Left ventricle myocardium superior (tissue), 1 donor: ENCODE measurements at regions not wholly inside any gene's neighbourhood (a gene's known extent, or its start where the extent isn't known, plus 50 kb on each side); places are given as distances from the start of the nearest gene placed in this dataset.

Experiments used
- ATAC-seq: fragments of 200-7000 bp; cut with Tn5 transposase; one replicate; pipeline ENCODE4 v1.9.1; 2020; ENCODE audit warnings: mild to moderate bottlenecking, moderate library complexity
- DNase-seq: peaks from one replicate; pipeline ENCODE4 v3.0.0-alpha.2; 2020
- intact Hi-C: fragments of 100-400 bp; cut with micrococcal nuclease; formaldehyde crosslinking; loops from one replicate; pipeline ENCODE4 v1.11.0; 2022
- donor health status: DM: no; HTN: yes; CAD: no; lungs with severe emphysema.

DNA sequence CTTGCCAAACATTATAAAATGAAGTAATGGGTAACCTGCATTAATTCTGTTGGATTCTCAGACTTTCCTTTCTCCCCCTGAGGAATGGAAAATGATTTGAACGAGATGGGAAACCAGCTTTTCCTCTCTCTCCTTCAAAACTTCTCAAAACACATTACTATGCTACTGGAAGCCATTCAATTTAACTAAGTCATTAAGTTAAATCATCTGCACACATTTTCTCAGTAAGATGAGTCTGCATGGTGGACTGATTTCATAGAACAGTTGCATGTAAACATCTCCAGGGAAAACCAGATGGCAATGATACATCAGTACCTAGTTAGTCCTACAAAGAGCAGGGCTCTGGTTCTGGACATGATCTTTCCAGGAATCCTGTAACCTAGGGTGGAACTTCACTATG lies 59.9 kb downstream of the BMP4 start:
- peak; percentile 11 for ATAC-seq
- DNase-seq = no peak

DNA sequence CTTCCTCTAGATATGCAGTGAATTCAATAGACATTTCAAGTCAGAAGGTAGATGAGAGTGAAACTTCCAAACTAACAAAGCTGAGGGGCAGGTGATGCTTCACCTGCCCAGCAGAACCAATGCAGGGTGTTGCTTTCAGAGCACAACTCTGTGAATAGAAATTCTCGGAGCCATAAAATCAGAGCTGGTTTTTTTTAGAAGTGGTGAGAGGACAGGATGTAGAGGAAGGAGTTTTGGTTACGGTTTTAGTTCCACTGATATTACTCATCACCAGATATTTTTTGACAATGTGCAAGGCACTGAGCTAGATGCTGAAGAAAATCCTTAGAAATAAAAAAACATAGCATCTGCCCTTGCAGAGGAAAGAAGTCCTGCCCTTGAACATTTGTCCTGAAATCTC lies 62.2 kb downstream of the BMP4 start:
- DNase-seq (no peak), ATAC-seq (no peak)
- intact Hi-C loops = no loop called here

More for the DNA sequence above, 59.9 kb downstream of the BMP4 start:
- intact Hi-C loops = no loop called here

DNA sequence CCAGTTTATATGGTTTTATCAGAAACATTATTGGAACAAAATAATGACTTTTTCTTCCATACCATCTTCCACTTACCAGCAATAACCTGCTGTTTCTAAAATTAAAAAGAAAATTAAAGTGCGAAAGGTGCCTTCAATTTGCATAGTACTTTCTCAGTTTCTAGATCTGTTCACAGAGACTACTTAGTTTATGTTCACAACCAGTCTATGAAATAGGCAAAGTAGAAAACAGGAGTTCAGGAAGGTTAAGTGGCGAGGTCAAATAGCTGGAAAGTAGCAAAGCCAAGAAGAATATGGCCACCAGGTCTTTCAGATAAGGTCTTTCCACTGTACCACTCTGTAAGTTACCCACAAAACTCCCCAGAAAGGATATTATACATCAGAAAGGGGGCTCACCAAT lies 63.3 kb downstream of the BMP4 start:
- intact Hi-C loops = no loop called here

DNA sequence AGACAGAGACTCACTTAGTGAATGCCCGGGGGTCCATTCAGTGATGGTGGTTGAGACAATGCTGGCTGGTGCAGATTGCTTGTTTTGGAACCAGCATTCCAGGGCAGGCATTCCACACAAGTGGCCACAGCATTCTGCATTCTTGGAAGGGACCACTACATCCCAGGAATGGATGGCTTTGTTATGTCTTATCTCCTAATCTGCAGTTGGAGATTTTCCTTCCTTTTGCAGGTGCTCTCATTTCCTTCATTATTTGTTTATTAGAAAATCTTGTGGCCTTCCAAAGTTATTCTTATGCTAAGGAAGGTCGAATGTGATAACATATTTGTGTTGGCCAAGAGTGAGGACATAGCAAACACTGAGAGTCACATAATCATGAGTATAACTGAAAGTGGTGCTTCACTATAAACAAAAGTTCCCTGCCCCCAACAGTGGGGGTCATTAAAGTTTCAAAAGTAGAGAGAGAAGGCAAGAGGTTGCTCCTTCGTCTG lies 66.0 kb downstream of the BMP4 start:
- DNase-seq (no peak), ATAC-seq (peak; percentile 72)
- intact Hi-C loops = no loop called here

More for the DNA sequence above, 63.3 kb downstream of the BMP4 start:
- no peak for DNase-seq
- ATAC-seq = no peak

DNA sequence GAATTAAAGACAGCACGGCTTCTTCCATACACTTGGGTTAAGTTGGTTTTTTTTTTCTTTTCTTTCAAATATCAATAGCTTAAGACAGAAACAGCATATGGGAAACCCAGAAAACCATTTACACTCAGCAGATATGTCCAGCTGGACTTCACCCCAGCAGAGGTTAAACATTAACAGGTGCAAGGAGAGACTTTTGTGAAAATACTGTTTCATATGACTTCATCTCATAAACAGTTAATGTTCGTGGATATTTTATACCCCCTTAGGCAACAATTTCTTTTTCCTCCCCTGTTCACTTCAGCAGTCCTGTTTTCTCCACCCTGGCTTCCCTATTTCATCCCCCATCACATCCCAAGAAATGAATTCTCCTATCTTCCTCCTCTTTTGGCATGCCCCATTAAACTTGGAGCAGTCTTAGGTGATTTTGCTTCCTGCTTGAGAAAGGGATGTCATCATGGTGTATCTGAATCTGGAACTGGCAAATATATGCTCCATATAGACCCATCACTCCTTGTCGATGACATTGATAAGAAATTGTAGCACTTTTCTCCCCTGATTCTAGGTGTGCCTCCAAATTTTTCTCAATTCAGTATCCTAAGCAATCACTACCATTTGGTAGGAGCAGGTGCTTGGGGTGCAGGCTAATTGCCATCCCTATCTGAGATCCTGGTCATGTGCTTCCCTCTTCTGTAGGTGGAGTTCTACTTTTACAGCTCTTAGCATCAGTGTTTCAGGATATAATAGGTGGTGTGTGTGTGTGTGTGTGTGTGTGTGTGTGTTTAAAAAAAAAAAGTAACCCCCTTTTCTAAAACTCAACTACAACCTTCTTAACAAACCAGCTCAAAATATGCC lies 67.9 kb downstream of the BMP4 start:
- intact Hi-C loops = no loop called here
- no peak for DNase-seq
- ATAC-seq = no peak

DNA sequence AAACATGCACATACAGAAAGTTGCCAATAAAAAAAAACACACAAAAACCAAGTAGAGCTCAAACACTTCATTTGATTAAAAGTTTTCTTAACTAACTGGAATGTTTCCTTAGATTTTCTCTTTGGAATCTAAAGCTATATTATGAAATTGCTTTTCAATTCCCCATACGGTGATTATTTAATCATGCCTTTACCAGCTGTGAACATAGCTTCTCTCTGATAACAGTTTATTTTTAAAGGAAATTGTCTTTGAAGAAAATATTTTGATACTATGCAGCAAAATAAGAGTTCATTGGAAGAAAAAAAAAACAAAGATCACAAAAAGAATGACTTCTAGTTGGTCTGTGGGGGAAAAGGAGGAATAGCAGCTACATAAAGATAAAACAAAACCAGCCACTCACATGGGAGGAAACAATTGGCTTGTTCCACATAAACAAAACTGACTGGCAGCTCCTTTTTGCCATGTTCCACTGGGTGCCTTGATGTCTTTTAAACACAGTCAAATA lies 71.4 kb downstream of the BMP4 start:
- no peak for DNase-seq
- no peak for ATAC-seq
- intact Hi-C loops = no loop called here

DNA sequence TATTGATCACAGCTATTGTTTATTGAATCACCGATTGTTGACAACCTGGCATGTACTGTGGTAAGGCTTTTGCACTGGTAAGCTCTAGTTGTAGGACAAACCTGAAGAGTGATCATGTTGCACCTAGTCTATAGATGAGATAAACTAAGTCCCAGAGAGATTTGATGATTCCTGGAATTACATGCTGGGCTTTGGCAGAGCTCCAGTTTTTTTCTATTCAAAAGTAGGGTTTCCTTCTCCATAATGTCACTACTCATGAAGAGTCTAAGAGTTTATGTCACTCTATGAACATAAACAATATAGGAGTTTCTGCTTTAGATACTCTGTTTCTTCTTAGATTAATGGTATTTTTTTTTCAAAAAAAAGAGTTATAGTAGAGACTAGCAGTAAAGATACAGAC lies 72.0 kb downstream of the BMP4 start:
- intact Hi-C loops = no loop called here
- ATAC-seq = no peak
- no peak for DNase-seq

DNA sequence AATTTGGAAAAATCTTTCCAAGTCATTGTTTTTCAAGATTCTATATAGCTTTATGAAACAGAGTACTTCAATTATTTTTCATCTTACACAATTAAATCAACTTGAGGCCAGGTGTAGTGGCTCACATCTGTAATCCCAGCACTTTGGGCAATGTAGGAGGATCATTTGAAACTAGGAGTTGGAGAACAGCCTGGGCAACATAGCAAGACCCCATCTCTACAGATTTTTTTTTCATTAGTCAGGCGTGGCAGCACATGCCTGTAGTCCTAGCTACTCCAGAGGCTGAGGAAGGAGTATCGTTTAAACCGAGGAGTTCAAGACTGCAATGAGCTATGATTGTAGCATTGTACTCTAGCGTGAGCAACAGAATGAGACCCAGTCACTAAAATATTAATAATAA lies 72.9 kb downstream of the BMP4 start:
- no peak for ATAC-seq
- no peak for DNase-seq
- intact Hi-C loops = no loop called here

DNA sequence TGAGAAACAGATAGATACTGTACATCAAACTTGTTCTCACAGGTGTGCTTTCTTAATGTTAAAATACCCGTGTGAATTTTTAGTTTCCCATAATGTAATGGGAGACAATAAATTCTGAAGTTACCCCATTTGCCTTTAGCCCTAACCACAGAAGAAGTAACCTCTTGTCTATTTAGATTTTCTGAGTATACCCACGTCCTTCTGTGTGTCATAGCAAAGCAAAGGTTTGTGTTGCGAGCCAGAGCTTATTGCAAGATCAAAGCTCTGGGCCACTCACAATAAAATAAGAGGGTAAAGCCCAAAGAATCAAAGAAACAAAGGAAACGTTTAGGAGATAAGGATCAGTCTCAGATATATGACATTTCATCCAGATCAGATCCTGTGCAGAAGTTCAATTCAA lies 73.9 kb downstream of the BMP4 start:
- no peak for ATAC-seq
- intact Hi-C loops = no loop called here

DNA sequence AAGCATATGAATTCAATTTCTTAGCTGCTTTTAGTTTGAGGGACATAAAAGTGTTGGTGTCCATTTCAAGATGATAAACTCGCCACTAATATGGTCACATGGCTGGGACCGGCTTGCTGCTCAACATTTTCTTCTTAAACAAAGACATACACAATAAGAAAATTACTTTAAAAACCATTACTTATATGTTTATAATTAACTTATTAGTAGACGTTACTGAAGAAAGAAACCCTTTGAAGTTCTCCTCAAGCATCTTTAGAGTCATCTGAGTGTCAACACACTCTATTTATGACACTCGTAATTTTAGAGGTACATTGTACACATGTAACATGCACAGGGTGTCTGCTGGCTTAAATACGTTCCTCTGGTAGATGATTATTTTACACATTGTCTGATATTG lies 74.7 kb downstream of the BMP4 start:
- intact Hi-C loops = no loop called here
- no peak for DNase-seq
- ATAC-seq = no peak

More for the DNA sequence above, 73.9 kb downstream of the BMP4 start:
- DNase-seq = no peak

DNA sequence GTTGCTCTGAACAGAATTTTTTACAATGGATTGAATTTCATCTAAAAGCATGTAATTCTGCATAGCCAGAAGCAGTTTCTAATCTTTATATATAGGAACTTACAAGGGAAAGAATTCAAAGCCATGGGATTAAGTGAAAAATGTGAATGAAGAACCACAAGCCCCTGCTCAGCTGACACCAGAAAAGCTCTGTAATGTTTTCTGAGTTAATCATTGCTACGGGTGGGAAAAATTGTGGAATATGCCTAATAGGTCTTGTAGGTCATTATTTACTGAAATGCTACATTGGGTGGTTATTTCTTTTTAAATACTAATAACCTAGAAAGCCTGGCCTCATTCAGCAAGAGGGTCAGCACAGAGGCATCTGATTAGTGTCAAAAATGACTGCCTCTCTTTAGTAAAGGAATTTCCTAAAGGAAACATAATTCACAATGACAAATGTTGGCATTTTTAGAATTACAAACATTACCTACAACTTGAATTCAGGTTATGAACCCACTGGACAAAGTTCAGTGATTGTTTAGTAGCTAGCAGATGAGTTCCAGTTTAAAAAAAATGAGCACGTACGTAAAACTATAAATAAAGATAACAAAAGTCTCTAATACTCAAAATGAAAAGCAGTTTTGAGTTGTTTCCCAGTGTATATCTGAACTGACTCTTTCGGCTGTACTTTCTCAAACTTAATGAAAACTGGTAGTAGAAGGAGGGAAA lies 75.3 kb downstream of the BMP4 start:
- intact Hi-C loops = no loop called here
- ATAC-seq (no peak), DNase-seq (no peak)

DNA sequence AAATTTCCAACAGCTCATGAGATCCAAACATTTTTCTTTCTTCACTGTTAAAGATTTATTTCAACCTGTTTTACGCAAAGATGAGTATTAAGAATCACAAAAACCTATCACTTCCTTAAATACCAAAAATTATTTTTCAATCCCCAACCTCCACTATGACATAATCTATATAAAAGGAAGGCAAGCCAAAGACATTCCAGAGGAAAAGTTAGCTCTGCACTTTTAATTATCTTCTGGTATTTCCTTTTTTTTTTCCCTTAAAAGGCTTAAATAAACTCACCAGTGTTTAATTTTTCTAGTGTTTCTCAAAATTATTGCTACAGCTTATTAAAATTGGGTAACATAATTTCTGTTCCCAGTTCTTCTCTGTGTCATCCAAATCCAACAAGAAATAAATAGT lies 75.9 kb downstream of the BMP4 start:
- ATAC-seq (no peak), DNase-seq (no peak)
- intact Hi-C loops = no loop called here

DNA sequence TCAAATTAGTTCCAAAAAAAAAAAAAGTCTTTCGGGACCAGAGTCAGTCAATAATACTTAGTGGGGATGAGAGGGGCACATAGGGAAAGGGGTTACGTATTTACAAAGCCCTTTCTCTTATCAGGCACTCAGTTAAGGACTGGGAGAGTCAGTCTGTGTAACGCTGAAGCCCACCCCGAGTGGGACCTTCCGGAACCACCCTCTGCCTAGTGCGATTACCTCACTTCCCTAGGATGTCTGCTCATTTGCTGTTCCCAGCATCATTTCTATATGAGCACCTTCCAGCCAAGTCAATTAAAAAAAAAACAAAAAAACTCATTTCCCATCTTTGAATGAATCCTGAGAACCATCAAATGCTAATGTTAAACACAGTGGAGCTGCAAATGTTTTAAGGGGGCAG lies 76.9 kb downstream of the BMP4 start:
- DNase-seq = no peak
- intact Hi-C loops = no loop called here
- ATAC-seq = peak; percentile 40

DNA sequence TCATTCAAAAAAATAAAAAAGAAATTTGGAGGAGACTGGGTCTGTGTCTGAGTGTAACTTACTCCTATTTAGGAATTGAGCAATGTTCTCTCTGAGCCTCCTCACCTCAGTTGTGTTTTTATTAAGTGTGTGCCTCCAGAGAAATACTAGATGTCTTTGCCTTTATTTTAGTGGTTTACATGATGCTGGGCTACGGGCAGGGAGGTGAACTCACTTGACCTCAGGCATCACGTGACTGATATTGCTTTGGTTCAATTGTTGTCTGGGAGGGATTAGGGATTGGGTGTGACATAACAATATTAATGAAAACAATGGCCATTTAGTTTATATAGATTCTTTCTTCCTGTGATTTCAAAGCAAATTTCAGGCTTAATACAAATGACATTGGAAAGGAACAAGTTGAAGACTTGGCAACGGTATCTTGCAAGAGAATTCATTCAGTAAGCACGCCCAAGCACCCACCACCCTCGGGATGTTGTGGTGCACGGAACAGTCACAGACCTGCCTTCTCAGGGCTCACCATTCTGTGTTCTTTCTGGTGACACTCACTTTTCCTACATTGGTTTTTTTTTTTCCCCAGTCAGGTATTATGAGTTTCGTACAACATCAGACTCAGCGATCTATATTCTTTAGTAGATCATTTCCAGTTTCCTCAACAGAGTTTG lies 77.5 kb downstream of the BMP4 start:
- intact Hi-C loops = no loop called here
- ATAC-seq = peak; percentile 19
- no peak for DNase-seq

DNA sequence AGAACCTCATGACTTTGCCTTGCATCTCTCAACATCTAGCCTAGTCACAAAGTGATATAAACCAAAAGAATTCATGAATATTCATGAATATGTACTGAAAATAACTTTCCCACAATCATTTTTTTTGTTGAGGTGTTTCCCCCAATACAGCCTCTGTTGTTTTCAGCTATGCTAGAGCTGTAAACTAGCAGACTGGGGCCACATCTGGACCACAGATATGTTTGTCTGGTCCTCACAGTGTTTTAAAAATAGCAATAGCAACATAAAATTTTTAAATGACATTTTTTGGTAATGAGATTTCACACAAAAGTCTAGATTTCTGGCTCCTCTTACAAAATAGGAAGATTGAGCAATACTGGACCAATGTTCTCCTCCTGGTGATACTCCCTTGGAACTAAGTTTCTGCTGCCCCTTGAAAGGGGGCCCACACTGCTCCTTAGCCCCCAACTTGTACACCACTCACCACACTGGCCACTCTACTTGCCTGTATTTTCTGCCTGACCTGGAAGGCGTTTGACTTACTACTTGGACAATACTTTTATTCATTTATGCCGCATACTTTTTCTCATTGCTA lies 81.2 kb downstream of the BMP4 start:
- intact Hi-C loops = no loop called here
- DNase-seq (no peak), ATAC-seq (peak; percentile 78)

DNA sequence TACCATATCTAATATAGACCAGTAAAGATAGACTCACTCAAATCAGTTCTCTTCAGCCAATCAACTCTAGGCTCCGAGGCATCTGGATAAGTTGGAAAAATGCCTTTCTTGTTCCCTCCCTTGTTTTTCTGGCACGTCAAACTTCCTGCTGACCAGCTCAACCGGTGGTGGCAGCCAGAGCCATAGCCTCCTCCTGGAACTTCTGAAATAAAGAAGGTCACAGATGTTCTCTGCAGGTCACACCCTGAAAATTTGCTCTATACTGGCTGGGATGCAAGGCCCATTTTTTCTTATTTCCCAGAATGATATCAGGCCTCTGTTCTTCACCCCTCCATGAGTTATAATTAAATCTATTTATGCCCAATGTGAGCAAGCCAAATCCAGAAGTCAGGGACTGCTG lies 81.9 kb downstream of the BMP4 start:
- intact Hi-C loops = no loop called here
- peak; percentile 62 for DNase-seq
- ATAC-seq = peak; percentile 91

DNA sequence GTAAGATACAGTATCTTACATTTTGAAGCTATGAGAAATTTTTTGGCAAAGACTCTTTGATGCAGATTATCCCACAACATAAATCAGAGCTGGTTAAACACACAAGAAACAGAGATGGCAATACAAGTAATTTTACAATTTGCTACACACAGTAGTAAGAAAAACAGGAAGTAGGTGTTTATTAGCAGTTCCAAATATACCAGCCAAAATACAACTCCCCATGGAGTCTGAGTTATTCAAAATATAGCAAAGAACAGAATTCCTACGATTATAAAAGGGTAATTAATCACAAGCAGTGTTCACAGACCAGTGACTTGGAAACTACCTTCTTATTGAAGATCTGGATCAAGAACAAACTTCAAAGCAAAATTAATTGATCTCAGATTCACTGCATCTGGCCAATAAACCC lies 83.9 kb downstream of the BMP4 start:
- no peak for ATAC-seq

DNA sequence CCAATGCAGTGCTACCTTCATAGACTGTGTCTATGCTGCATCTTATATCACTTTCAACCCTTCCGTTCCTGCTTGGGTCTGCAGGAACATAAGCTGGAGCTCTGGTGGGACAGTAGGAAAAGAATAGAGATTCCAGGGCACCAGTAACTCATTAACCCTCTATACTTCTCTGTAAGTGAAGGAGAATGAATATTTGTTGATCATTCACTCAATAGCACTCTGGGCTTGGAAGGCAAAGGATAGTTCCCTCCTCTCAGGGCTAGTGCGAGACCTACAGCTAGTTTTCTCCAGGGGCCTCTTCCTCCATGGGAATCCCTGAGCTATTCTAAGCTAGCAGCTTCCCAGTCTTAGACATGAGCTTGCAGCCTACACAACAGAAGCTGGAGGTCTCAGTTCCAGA lies 84.7 kb downstream of the BMP4 start:
- DNase-seq (no peak), ATAC-seq (no peak)
- intact Hi-C loops = no loop called here

More for the DNA sequence above, 83.9 kb downstream of the BMP4 start:
- DNase-seq = no peak
- intact Hi-C loops = no loop called here

DNA sequence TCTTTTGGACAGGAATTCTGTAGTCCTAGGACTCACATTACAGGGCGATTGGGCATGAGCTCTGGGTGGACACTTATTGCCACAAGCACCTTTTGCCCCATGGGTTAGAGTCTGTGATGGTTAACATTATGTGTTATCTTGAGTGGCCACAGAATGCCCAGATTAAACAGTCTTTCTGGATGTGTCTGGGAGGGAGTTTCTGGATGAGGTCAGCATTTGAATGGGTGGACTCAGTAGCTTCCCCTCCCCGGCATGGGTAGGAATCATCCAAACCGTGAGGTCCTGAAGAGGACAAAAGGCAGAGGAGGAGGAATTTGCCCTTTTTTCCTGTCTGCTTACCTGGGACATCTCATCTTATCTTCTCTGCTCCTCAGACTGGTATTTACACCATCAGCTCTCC lies 85.6 kb downstream of the BMP4 start:
- DNase-seq (no peak), ATAC-seq (no peak)
- intact Hi-C loops = no loop called here

DNA sequence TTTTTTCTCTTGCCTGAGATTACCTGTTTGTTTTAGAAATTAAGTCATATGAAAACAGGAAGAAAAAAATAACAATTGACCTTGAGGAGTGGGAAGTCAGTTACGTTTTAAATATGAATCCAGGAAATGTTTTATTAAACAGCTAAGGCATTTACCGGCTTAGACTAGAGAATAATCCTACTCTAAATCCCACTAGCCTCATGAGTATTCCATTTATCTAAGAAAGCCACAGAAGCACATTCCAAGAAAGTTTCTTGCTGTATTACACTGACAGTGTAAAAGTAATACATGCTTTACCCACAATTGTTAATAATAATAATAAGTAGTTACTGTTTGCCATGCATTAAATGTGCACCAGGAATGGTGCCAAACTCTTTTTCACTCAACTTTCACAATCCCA lies 90.9 kb downstream of the BMP4 start:
- intact Hi-C loops = no loop called here

More for the DNA sequence above, 90.9 kb downstream of the BMP4 start:
- DNase-seq = no peak
- ATAC-seq = no peak
